ENCODE measurements at regions not wholly inside any gene's neighbourhood (a gene's known extent, or its start where the extent isn't known, plus 50 kb on each side); places are given as distances from the start of the nearest gene placed in this dataset.

GRCh38 chr2:44843086-44843485 lies 98.4 kb upstream of the SIX3 start:
- no peak overlapping the region for H3K27ac Mint-ChIP-seq
- no peak overlapping the region for H3K4me3 Mint-ChIP-seq
- H3K27me3 Mint-ChIP-seq (ENCODE audit: low read depth, poor library complexity), result peaks cover 35% of the 10 kb centered on the region
- TF ChIP-seq CTCF (IDR thresholded peaks at IDR 0.05), result no peak
- no peaks in the 10 kb centered on the region for H3K9me3 Mint-ChIP-seq
- H3K4me1 Mint-ChIP-seq, result peaks cover 16% of the 10 kb centered on the region
- DNase-seq, result no peak
- no peaks in the 10 kb centered on the region for H3K36me3 Mint-ChIP-seq (ENCODE audit: low read depth)

GRCh38 chr2:44843641-44844310 lies 97.7 kb upstream of the SIX3 start:
- Mint-ChIP-seq H3K9me3 (no peaks in the 10 kb centered on the region), H3K4me3 (no peak overlapping the region), H3K27me3 (ENCODE audit: low read depth, poor library complexity) (peaks cover 33% of the 10 kb centered on the region), H3K27ac (no peak overlapping the region), H3K36me3 (ENCODE audit: low read depth) (no peaks in the 10 kb centered on the region), H3K4me1 (peaks cover 16% of the 10 kb centered on the region)
- TF ChIP-seq CTCF (IDR thresholded peaks at IDR 0.05), result no peak
- DNase-seq, result no peak

- no peak for TF ChIP-seq CTCF (IDR thresholded peaks at IDR 0.05)
- peaks cover 38% of the 10 kb centered on the region for H3K27me3 Mint-ChIP-seq (ENCODE audit: low read depth, poor library complexity)
- no peaks in the 10 kb centered on the region for H3K36me3 Mint-ChIP-seq (ENCODE audit: low read depth)
Observed at GRCh38 chr2:44844651-44845270, 96.7 kb upstream of the SIX3 start.

GRCh38 chr2:44848026-44848425 lies 93.5 kb upstream of the SIX3 start:
- peaks cover 6% of the 10 kb centered on the region for H3K4me1 Mint-ChIP-seq
- H3K9me3 Mint-ChIP-seq, result no peaks in the 10 kb centered on the region
- peaks cover 54% of the 10 kb centered on the region for H3K27me3 Mint-ChIP-seq (ENCODE audit: low read depth, poor library complexity)
- H3K27ac Mint-ChIP-seq, result no peak overlapping the region
- no peaks in the 10 kb centered on the region for H3K36me3 Mint-ChIP-seq (ENCODE audit: low read depth)
- TF ChIP-seq CTCF (IDR thresholded peaks at IDR 0.05), result no peak
- DNase-seq, result no peak
- H3K4me3 Mint-ChIP-seq, result no peak overlapping the region

More at GRCh38 chr2:44844651-44845270, 96.7 kb upstream of the SIX3 start:
- DNase-seq, result no peak
- Mint-ChIP-seq H3K4me1 (peaks cover 16% of the 10 kb centered on the region), H3K4me3 (no peak overlapping the region), H3K9me3 (no peaks in the 10 kb centered on the region), H3K27ac (no peak overlapping the region)

- Mint-ChIP-seq H3K27me3 (ENCODE audit: low read depth, poor library complexity) (peaks cover 58% of the 10 kb centered on the region), H3K9me3 (no peaks in the 10 kb centered on the region), H3K4me1 (no peaks in the 10 kb centered on the region), H3K36me3 (ENCODE audit: low read depth) (no peaks in the 10 kb centered on the region), H3K27ac (no peak overlapping the region), H3K4me3 (no peak overlapping the region)
- no peak for TF ChIP-seq CTCF (IDR thresholded peaks at IDR 0.05)
- DNase-seq, result no peak
Observed at GRCh38 chr2:44850016-44850415, 91.5 kb upstream of the SIX3 start.

- H3K4me3 Mint-ChIP-seq, result no peak overlapping the region
- H3K36me3 Mint-ChIP-seq (ENCODE audit: low read depth), result no peaks in the 10 kb centered on the region
- H3K27me3 Mint-ChIP-seq (ENCODE audit: low read depth, poor library complexity), result peaks cover 62% of the 10 kb centered on the region
- DNase-seq, result no peak
- no peaks in the 10 kb centered on the region for H3K9me3 Mint-ChIP-seq
- no peak for TF ChIP-seq CTCF (IDR thresholded peaks at IDR 0.05)
- no peak overlapping the region for H3K27ac Mint-ChIP-seq
- H3K4me1 Mint-ChIP-seq, result no peaks in the 10 kb centered on the region
Observed at GRCh38 chr2:44851518-44851917, 90.0 kb upstream of the SIX3 start.
